HL-60 (cell line): ENCODE measurements at regions not wholly inside any gene's neighbourhood (a gene's known extent, or its start where the extent isn't known, plus 50 kb on each side); places are given as distances from the start of the nearest gene placed in this dataset.

Experiments used
- CTCF ChIP-seq: IDR thresholded peaks from one replicate; pipeline ENCODE4 v1.5.1; 2011; ENCODE audit warnings: low read length, control low read depth, inconsistent platforms; ENCODE audit not compliant: insufficient read depth
- REST ChIP-seq: IDR thresholded peaks from 2 replicates; pipeline ENCODE4 v1.6.1; 2012; ENCODE audit warnings: low read depth; ENCODE audit not compliant: insufficient replicate concordance

GRCh38 chr10:84921701-84922100 lies 593.3 kb downstream of the CCSER2 start:
- TF ChIP-seq CTCF (no peak), REST (no peak)
